ENCODE measurements at regions not wholly inside any gene's neighbourhood (a gene's known extent, or its start where the extent isn't known, plus 50 kb on each side); places are given as distances from the start of the nearest gene placed in this dataset.

DNA sequence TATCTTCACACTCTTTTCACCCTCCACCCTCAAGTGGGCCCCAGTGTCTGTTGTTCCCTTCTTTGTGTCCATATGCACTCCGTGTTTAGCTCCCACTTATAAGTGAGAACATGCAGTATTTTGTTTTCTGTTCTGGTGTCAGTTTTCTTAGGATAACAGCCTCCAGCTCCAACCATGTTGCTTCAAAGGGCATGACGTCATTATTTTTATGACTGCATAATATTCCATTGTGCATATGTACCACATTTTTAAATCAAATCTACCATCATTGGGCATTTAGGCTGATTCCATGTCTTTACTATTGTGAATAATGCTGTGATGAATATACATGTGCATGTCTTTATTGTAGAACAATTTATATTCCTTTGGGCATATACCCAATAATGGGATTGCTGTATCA, 140.3 kb downstream of the LYPLAL1 start:
- ATAC-seq = no peak

DNA sequence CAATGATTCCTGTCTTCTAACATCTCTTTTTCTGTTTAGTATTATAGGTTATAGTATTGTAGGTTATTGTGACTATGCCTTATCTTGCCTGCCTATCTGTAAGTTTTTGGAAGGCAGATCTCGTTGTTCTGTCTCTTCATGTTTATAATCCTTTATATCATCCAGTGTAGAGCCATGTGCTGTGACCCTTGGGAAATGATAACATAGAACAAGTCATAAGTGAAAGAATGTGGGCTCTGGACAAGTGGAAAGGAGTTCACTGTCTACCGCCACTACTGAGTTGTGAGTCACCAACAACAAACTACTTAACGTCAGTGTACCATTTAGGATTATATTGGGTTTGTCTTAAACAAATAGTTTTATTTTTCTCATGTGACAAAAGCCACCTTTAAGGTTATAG, 139.3 kb downstream of the LYPLAL1 start:
- ATAC-seq = peak; percentile 99
- TF ChIP-seq GLIS3 (CRISPR knock-in tag; IDR thresholded peaks at IDR 0.05) = no peak
- no peak for TF ChIP-seq BACH2 (CRISPR knock-in tag; IDR thresholded peaks at IDR 0.05; ENCODE audit: borderline replicate concordance)
- no peak for TF ChIP-seq SNAI2 (CRISPR knock-in tag; IDR thresholded peaks at IDR 0.05)
- TF ChIP-seq, protein P1, sequence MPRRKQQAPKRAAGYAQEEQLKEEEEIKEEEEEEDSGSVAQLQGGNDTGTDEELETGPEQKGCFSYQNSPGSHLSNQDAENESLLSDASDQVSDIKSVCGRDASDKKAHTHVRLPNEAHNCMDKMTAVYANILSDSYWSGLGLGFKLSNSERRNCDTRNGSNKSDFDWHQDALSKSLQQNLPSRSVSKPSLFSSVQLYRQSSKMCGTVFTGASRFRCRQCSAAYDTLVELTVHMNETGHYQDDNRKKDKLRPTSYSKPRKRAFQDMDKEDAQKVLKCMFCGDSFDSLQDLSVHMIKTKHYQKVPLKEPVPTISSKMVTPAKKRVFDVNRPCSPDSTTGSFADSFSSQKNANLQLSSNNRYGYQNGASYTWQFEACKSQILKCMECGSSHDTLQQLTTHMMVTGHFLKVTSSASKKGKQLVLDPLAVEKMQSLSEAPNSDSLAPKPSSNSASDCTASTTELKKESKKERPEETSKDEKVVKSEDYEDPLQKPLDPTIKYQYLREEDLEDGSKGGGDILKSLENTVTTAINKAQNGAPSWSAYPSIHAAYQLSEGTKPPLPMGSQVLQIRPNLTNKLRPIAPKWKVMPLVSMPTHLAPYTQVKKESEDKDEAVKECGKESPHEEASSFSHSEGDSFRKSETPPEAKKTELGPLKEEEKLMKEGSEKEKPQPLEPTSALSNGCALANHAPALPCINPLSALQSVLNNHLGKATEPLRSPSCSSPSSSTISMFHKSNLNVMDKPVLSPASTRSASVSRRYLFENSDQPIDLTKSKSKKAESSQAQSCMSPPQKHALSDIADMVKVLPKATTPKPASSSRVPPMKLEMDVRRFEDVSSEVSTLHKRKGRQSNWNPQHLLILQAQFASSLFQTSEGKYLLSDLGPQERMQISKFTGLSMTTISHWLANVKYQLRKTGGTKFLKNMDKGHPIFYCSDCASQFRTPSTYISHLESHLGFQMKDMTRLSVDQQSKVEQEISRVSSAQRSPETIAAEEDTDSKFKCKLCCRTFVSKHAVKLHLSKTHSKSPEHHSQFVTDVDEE (CRISPR knock-in tag; IDR thresholded peaks at IDR 0.05) = no peak
- TF ChIP-seq, protein P2, sequence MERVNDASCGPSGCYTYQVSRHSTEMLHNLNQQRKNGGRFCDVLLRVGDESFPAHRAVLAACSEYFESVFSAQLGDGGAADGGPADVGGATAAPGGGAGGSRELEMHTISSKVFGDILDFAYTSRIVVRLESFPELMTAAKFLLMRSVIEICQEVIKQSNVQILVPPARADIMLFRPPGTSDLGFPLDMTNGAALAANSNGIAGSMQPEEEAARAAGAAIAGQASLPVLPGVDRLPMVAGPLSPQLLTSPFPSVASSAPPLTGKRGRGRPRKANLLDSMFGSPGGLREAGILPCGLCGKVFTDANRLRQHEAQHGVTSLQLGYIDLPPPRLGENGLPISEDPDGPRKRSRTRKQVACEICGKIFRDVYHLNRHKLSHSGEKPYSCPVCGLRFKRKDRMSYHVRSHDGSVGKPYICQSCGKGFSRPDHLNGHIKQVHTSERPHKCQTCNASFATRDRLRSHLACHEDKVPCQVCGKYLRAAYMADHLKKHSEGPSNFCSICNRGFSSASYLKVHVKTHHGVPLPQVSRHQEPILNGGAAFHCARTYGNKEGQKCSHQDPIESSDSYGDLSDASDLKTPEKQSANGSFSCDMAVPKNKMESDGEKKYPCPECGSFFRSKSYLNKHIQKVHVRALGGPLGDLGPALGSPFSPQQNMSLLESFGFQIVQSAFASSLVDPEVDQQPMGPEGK (CRISPR knock-in tag; IDR thresholded peaks at IDR 0.05; ENCODE audit: borderline replicate concordance) = no peak; the same call in 1 of the 2 replicates
- TF ChIP-seq PPARA (CRISPR knock-in tag; IDR thresholded peaks at IDR 0.05; ENCODE audit: borderline replicate concordance) = no peak
- TF ChIP-seq ZNF8 (CRISPR knock-in tag; IDR thresholded peaks at IDR 0.05) = no peak
- TF ChIP-seq RARB (CRISPR knock-in tag; IDR thresholded peaks at IDR 0.05) = peak; percentile 75; the same call in 1 of the 2 replicates
- TF ChIP-seq ZC3H10 (CRISPR knock-in tag; IDR thresholded peaks at IDR 0.05) = peak; percentile 83
- TF ChIP-seq CSDC2 (CRISPR knock-in tag; IDR thresholded peaks at IDR 0.05) = no peak
- TF ChIP-seq, protein P3, sequence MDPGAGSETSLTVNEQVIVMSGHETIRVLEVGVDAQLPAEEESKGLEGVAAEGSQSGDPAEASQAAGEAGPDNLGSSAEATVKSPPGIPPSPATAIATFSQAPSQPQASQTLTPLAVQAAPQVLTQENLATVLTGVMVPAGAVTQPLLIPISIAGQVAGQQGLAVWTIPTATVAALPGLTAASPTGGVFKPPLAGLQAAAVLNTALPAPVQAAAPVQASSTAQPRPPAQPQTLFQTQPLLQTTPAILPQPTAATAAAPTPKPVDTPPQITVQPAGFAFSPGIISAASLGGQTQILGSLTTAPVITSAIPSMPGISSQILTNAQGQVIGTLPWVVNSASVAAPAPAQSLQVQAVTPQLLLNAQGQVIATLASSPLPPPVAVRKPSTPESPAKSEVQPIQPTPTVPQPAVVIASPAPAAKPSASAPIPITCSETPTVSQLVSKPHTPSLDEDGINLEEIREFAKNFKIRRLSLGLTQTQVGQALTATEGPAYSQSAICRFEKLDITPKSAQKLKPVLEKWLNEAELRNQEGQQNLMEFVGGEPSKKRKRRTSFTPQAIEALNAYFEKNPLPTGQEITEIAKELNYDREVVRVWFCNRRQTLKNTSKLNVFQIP (CRISPR knock-in tag; IDR thresholded peaks at IDR 0.05; ENCODE audit: borderline replicate concordance, low read depth) = peak; percentile 72; the same call in 1 of the 2 replicates

More for the DNA sequence above, 140.3 kb downstream of the LYPLAL1 start:
- TF ChIP-seq ZC3H10 (CRISPR knock-in tag; IDR thresholded peaks at IDR 0.05) = no peak
- TF ChIP-seq BACH2 (CRISPR knock-in tag; IDR thresholded peaks at IDR 0.05; ENCODE audit: borderline replicate concordance) = no peak
- TF ChIP-seq, protein P2 (CRISPR knock-in tag; IDR thresholded peaks at IDR 0.05; ENCODE audit: borderline replicate concordance) = no peak
- TF ChIP-seq ESRRG (CRISPR knock-in tag; IDR thresholded peaks at IDR 0.05) = no peak
- TF ChIP-seq OSR1 (CRISPR knock-in tag; IDR thresholded peaks at IDR 0.05) = no peak
- TF ChIP-seq, protein P4, sequence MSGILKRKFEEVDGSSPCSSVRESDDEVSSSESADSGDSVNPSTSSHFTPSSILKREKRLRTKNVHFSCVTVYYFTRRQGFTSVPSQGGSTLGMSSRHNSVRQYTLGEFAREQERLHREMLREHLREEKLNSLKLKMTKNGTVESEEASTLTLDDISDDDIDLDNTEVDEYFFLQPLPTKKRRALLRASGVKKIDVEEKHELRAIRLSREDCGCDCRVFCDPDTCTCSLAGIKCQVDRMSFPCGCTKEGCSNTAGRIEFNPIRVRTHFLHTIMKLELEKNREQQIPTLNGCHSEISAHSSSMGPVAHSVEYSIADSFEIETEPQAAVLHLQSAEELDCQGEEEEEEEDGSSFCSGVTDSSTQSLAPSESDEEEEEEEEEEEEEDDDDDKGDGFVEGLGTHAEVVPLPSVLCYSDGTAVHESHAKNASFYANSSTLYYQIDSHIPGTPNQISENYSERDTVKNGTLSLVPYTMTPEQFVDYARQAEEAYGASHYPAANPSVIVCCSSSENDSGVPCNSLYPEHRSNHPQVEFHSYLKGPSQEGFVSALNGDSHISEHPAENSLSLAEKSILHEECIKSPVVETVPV (CRISPR knock-in tag; IDR thresholded peaks at IDR 0.05) = no peak
- TF ChIP-seq ZNF70 (CRISPR knock-in tag; IDR thresholded peaks at IDR 0.05) = no peak
- TF ChIP-seq TOX (CRISPR knock-in tag; IDR thresholded peaks at IDR 0.05; ENCODE audit: borderline replicate concordance) = no peak
- TF ChIP-seq ZNF565 (CRISPR knock-in tag; conservative IDR thresholded peaks at IDR 0.05; ENCODE audit: low read depth) = no peak
- TF ChIP-seq, protein P3 (CRISPR knock-in tag; IDR thresholded peaks at IDR 0.05; ENCODE audit: borderline replicate concordance, low read depth) = no peak
- TF ChIP-seq ZFP3 (CRISPR knock-in tag; IDR thresholded peaks at IDR 0.05) = no peak
- TF ChIP-seq ZNF8 (CRISPR knock-in tag; IDR thresholded peaks at IDR 0.05) = no peak
- TF ChIP-seq ARNTL (CRISPR knock-in tag; IDR thresholded peaks at IDR 0.05; ENCODE audit: borderline replicate concordance, low read depth) = no peak
- TF ChIP-seq GLIS3 (CRISPR knock-in tag; IDR thresholded peaks at IDR 0.05) = no peak
- TF ChIP-seq TCF4 (CRISPR knock-in tag; IDR thresholded peaks at IDR 0.05; ENCODE audit: borderline replicate concordance) = no peak
- no peak for TF ChIP-seq RARB (CRISPR knock-in tag; IDR thresholded peaks at IDR 0.05)
- TF ChIP-seq CSDC2 (CRISPR knock-in tag; IDR thresholded peaks at IDR 0.05) = no peak
- no peak for TF ChIP-seq SNAI2 (CRISPR knock-in tag; IDR thresholded peaks at IDR 0.05)
- TF ChIP-seq, protein P5, sequence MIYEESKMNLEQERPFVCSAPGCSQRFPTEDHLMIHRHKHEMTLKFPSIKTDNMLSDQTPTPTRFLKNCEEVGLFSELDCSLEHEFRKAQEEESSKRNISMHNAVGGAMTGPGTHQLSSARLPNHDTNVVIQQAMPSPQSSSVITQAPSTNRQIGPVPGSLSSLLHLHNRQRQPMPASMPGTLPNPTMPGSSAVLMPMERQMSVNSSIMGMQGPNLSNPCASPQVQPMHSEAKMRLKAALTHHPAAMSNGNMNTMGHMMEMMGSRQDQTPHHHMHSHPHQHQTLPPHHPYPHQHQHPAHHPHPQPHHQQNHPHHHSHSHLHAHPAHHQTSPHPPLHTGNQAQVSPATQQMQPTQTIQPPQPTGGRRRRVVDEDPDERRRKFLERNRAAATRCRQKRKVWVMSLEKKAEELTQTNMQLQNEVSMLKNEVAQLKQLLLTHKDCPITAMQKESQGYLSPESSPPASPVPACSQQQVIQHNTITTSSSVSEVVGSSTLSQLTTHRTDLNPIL (CRISPR knock-in tag; IDR thresholded peaks at IDR 0.05; ENCODE audit: low read depth) = no peak
- TF ChIP-seq, protein P1 (CRISPR knock-in tag; IDR thresholded peaks at IDR 0.05) = no peak
